HG02763 (cell line): ENCODE measurements at regions not wholly inside any gene's neighbourhood (a gene's known extent, or its start where the extent isn't known, plus 50 kb on each side); places are given as distances from the start of the nearest gene placed in this dataset.

Experiments used
- ATAC-seq: cut with Tn5 transposase; IDR thresholded peaks from one replicate; pipeline ENCODE4 v1.9.1; 2021; ENCODE audit warnings: mild to moderate bottlenecking, moderate library complexity; ENCODE audit not compliant: unreplicated experiment

- no peak for ATAC-seq
Observed at GRCh38 chr2:61722800-61723199, 131.1 kb downstream of the FAM161A start.

- no peak for ATAC-seq
Observed at GRCh38 chr2:61722318-61722717, 131.5 kb downstream of the FAM161A start.

GRCh38 chr2:61721382-61721781, 132.5 kb downstream of the FAM161A start:
- no peak for ATAC-seq

- ATAC-seq: no peak
Observed at GRCh38 chr2:61720911-61721310, 132.9 kb downstream of the FAM161A start.

DNA sequence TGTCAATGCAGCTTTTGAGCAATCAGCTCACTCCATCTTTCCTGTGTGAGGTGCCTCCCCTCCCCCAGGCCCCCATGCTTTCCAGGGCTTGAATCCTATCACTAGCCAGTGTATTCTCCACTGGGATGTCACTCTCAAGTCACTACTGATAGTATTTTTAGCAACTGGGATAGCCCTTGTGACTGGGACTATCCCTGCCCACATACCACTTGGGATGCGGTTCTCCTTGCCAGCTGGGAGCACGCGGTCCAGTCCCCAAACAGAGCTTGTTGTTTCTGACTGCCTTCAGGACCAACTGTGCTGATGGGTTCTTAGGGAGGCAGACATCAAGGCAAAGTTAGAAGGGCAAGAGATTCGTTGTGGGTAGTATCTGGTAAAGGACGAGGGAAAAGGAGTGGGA, 134.9 kb downstream of the FAM161A start:
- no peak for ATAC-seq

DNA sequence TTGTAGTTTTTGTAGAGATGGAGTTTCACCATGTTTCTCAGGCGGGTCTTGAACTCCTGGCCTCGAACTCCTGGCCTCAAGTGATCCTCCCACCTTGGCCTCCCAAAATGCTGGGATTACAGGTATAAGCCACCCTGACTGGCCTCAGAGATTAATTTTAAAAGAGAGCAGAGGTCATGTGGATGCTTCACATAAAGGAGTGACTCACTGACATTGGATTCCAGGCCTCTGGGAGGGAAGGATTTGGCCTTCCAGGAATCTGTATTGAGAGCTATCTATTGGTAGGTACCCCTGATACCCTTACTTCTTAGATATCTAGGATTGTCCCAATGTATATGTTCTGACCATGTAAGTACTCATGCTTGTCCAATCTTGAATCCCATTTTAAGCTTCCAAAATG, 138.4 kb downstream of the FAM161A start:
- no peak for ATAC-seq

- no peak for ATAC-seq
Observed at GRCh38 chr2:61714210-61714609, 139.7 kb downstream of the FAM161A start.

GRCh38 chr2:61713457-61713856, 140.4 kb downstream of the FAM161A start:
- no peak for ATAC-seq

- no peak for ATAC-seq
Observed at GRCh38 chr2:61712060-61712459, 141.8 kb downstream of the FAM161A start.

DNA sequence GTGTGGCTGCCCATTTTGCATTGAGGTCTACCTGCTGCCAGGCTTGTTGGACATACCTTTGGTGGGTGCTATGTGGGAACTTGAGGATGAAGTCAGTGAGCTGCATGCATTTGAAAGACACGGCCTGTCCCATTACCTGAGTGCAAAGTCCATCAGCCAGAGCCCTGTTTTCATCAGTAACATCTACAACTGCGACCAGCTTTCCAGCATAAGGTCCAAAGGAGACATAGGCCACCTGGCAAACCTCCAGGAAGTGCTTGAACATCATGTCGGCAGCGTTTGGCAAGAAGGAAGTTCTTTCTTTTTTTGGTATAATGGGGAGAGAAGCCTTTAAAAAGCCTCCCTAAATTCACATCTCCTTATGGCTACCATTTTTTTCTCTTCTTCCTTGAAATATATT, 143.1 kb downstream of the FAM161A start:
- no peak for ATAC-seq

DNA sequence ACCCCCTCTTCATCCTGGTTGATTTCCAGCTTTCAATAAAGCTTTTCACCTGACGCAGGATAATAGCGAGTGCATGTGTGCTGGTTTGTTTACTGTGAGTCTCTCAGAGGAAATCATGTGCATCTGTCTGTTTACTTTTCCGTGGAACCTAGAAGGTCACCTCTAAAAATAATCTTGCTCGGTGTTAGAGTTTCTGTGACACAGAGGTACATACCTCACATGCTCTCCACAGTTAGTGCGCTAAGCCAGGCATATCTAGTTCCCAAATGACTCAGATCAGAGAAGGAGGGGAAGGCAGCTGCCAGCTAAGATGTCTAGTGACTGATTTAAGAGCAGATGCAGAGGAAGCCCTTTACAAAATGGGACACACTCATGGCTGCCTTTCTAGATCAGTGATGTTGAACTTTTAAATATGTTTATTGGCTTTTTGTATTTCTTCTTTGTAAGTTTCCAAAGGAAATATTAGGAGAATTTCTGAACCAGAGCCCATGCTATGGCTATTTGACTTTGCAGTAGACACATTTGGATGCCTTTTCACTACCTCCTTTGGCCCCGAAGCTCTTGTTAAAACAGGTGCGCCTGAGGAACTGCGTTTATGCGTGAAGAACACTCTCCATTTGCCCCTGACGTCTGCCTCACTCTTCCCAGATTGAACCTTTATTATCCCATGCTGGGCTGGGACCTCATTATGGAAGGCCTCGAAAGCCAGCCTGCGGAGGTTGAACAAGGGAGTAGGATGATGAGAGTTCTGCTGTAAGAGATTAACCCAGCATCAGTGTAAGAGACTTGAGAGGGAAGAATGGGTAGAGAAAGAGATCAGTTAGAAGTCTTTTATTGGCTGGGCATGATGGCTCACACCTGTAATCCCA, 145.6 kb downstream of the FAM161A start:
- ATAC-seq: peak; percentile 97

- no peak for ATAC-seq
Observed at GRCh38 chr2:61705625-61706024, 148.2 kb downstream of the FAM161A start.

GRCh38 chr2:61704364-61704763, 149.5 kb downstream of the FAM161A start:
- ATAC-seq: no peak

- ATAC-seq: no peak
Observed at GRCh38 chr2:61702088-61702467, 151.8 kb downstream of the FAM161A start.

DNA sequence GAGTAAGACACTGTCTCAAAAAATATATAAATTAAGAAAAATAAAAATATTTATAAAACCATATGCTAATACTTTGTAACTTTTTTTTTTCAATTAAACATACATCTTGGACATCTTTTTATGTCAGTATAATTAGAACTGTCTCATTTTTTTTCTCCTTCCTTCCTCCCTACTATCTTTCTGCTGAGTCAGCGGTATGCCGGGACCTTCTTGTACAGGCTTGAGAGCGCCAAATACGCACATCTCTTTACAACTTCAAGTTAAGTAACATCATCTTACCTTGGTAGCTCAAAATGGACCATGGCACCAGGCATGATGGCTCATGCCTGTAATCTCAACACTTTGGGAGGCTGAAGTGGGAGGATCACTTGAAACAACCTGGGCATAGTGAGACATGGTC, 153.4 kb downstream of the FAM161A start:
- no peak for ATAC-seq

DNA sequence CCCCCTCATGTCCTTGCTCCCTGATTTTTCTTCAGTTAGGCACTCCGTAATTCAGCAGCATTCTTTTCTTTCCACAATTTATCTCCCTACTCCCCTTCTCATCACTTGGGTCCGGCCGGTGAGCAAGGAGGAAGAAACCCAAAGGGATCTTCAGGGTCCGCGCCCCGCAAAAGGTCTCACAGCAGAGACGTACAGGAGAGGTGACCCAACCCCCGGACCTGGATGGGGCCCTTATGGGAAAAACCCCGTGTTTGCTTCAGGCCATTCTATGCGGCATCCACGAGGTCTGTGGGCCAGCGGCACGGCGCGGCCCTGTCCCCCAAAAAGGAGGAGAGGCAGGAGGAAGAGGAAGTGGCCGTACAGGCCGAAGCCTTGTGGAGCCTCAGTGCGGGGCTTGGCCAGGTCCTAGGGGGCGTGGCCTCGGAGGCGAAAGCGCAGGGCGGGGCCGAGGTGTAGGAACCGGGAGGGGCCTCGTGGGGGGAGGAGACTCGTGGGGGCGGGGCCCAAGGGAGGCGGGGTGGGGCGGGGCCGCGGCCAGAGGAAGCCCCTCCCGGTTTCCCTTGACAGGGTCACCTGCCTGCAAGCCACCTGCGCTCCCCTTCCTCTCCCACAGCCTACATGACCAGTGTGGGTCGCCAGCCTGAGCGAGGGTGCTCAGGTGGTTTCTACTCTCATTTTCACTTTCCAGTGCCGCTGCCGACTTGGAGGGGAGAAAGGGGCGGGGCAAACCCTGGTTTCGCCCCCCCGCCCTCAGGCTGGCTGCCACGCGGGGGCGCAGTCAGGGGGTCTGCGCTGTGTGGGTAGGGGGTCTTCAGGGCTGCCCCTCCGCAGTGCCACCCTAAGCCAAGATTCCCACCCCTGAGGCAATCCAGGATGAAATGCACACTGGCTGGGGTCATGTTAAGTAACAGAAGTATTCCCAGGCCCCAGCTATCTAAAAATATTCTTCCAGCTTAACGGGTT, 156.4 kb upstream of the XPO1 start:
- peak; percentile 93 for ATAC-seq

- ATAC-seq: no peak
Observed at GRCh38 chr2:61693744-61694143, 155.6 kb upstream of the XPO1 start.

DNA sequence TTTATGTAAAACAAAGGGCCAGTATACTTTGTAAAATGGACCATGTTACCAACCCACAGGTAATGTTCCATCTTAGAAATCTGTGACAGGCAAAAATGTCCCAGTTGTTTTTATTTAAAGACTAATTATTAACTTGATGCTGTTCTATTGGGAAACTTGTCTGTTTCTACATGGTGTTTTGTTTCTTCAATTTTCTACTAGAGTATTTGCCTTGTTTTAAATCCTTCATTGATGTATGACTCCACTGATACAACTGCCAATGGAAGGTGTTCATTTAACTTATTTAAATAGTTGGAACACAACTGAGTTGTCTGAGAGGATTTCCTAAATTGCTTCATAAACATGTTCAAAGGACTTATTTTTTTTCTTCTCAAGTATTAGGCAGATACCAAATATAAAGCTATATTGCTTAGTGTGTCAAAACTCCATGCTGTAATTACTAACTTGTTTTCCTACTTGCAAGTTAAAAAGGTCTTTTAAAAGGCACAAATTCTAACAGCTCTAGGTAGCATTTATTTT, 152.0 kb upstream of the XPO1 start:
- ATAC-seq: no peak

DNA sequence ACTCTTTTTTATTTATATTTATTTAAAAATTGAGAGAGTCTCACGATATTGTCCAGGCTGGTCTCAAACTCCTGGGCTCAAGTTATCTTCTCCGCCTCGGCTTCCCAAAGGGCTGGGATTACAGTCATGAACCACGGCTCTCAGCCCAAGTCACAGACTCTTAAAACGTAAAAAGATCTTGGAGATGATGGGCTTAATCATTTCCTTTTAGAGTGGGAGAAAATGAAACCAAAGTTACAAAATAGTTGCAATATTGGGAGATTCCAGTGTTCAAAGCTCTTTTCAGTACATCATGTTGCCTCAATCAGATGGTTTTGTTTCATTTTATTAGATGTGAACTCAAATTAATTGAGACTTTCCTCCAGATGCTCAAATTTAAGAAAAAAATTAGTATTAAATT, 151.4 kb upstream of the XPO1 start:
- no peak for ATAC-seq

DNA sequence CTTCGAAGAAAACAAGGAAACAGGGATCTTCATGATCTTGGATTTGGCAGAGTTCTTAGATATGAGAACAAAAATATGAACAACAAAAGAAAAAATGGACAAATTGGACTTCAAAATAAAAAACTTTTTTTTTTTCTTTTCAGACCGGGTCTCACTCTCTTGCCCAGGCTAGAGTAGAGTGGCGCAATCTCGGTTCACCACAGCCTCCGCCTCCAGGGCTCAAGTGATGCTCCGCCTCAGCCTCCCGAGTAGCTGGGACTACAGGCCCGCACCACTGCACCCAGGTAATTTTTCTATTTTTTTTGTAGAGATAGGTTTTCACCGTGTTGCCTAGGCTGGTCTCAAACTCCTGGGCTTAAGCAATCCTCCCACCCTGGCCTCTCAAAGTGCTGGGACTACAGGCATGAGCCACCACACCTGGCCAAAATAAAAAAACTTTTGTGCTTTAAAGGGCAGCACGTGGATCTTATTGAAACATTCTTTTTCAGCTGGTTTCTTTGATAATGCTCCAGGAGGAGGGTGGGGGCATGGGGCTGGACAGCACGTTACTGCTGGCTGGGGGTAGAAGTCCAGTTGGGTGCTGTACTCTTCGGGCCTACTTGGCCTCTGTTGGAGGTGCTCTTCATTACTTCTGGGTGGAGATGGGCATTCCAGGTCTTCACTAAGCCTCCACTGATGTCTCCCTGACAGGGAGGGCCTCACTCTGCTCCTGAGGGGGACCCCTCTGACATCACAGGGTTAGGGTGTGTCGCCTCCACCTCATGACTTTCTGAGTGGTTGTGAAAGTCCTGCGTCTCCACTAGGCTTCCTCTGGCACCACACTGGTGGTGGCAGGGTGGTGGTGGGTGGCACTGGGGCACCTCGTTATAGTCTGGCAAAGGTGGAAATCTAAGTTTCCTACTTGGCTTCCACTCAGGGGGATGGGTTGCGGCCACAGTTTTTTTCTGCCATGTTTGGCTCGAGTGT, 150.5 kb upstream of the XPO1 start:
- no peak for ATAC-seq
